ENCODE measurements at regions not wholly inside any gene's neighbourhood (a gene's known extent, or its start where the extent isn't known, plus 50 kb on each side); places are given as distances from the start of the nearest gene placed in this dataset.

- H3K4me3 ChIP-seq (ENCODE audit: low read depth, low read length) = no peak overlapping the region
- DNase-seq (ENCODE audit: low read depth) = no peak
- no peak for TF ChIP-seq CTCF (conservative IDR thresholded peaks at IDR 0.05; ENCODE audit: low read depth, low read length)
Observed at GRCh38 chr4:117311989-117312388, 226.6 kb upstream of the TRAM1L1 start.

- no peak overlapping the region for H3K4me3 ChIP-seq (ENCODE audit: low read depth, low read length)
- peak; percentile 86 for DNase-seq (ENCODE audit: low read depth)
- TF ChIP-seq CTCF (conservative IDR thresholded peaks at IDR 0.05; ENCODE audit: low read depth, low read length) = no peak
Observed at GRCh38 chr4:117324851-117325491, 239.6 kb upstream of the TRAM1L1 start.

- no peak for DNase-seq (ENCODE audit: low read depth)
- no peak for TF ChIP-seq CTCF (conservative IDR thresholded peaks at IDR 0.05; ENCODE audit: low read depth, low read length)
- no peak overlapping the region for H3K4me3 ChIP-seq (ENCODE audit: low read depth, low read length)
Observed at GRCh38 chr4:117326091-117326490, 240.7 kb upstream of the TRAM1L1 start.

GRCh38 chr4:117327491-117327890 is 242.1 kb upstream of the TRAM1L1 start:
- no peak for TF ChIP-seq CTCF (conservative IDR thresholded peaks at IDR 0.05; ENCODE audit: low read depth, low read length)
- DNase-seq (ENCODE audit: low read depth) = peak; percentile 15
- no peak overlapping the region for H3K4me3 ChIP-seq (ENCODE audit: low read depth, low read length)

GRCh38 chr4:117328333-117328732 is 243.0 kb upstream of the TRAM1L1 start:
- no peak for DNase-seq (ENCODE audit: low read depth)
- TF ChIP-seq CTCF (conservative IDR thresholded peaks at IDR 0.05; ENCODE audit: low read depth, low read length) = no peak
- no peak overlapping the region for H3K4me3 ChIP-seq (ENCODE audit: low read depth, low read length)

DNA sequence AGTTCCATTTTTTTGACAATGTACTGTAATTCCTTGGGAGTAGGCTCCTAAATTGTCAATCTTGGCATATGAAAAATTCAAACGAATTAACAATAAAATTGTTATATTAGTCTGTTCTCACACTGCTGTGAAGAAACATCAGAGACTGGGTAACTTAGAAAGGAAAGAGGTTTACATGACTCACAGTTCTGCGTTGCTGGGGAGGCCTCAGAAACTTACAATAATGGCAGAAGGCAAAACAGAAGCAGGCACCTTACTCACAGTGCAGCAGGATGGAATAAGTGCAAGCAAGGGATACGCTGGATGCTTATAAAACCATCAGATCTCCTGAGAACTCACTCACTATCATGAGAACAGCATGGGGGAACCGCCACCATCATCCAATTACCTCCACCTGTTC is 246.4 kb upstream of the TRAM1L1 start:
- DNase-seq (ENCODE audit: low read depth) = peak; percentile 22
- no peak overlapping the region for H3K4me3 ChIP-seq (ENCODE audit: low read depth, low read length)
- TF ChIP-seq CTCF (conservative IDR thresholded peaks at IDR 0.05; ENCODE audit: low read depth, low read length) = no peak

- no peak for TF ChIP-seq CTCF (conservative IDR thresholded peaks at IDR 0.05; ENCODE audit: low read depth, low read length)
- no peak overlapping the region for H3K4me3 ChIP-seq (ENCODE audit: low read depth, low read length)
- no peak for DNase-seq (ENCODE audit: low read depth)
Observed at GRCh38 chr4:117334451-117335188, 249.2 kb upstream of the TRAM1L1 start.

All from choroid plexus epithelial cell (primary cell).